Skeletal muscle satellite cell (primary cell): ENCODE measurements at regions not wholly inside any gene's neighbourhood (a gene's known extent, or its start where the extent isn't known, plus 50 kb on each side); places are given as distances from the start of the nearest gene placed in this dataset.

Source experiments
- H3K27me3 ChIP-seq: 2 replicates; pipeline ENCODE4 v1.7.0; 2013; ENCODE audit warnings: low read length; ENCODE audit not compliant: control insufficient read depth, insufficient read depth
- H3K36me3 ChIP-seq: 2 replicates; pipeline ENCODE4 v1.7.0; 2013; ENCODE audit warnings: mild to moderate bottlenecking, control low read depth, low read length; ENCODE audit not compliant: insufficient read depth
- H3K4me1 ChIP-seq: 2 replicates; pipeline ENCODE4 v1.7.0; 2013; ENCODE audit warnings: low read length; ENCODE audit not compliant: control insufficient read depth, insufficient read depth
- H3K4me2 ChIP-seq: 2 replicates; pipeline ENCODE4 v1.7.0; 2013; ENCODE audit warnings: mild to moderate bottlenecking, low read length
- H3K4me3 ChIP-seq: 2 replicates; pipeline ENCODE4 v1.7.0; 2013; ENCODE audit warnings: low read length
- H3K9ac ChIP-seq: 2 replicates; pipeline ENCODE4 v1.7.0; 2013; ENCODE audit warnings: mild to moderate bottlenecking, low read depth, low read length, moderate library complexity
- H3K9me3 ChIP-seq: replicated peaks from 2 replicates; pipeline ENCODE4 v1.7.0; 2013; ENCODE audit warnings: mild to moderate bottlenecking, control low read depth, low read length

DNA sequence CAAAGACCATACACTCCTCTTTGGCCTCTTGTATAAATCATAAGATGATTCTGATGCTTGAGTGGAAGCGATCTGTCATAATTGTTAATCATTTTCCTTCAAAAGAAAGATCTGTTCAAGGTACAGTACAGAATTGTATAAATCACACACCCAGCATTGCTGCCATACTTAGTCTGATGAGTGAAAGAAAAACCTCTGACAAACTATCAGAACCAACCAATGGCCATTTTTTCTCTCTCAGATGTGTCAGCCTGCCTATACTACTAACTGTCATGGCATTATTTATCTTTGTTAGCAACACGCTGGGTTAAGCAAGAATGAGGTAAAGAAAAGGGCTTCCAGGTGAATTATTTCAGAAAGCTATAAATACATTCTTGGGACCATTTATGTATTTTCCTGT is 1112.7 kb upstream of the TENM4 start:
- no peaks in the 10 kb centered on the region for H3K36me3 ChIP-seq
- no peaks in the 10 kb centered on the region for H3K27me3 ChIP-seq
- H3K9me3 ChIP-seq = peaks cover 5% of the 10 kb centered on the region
- H3K4me2 ChIP-seq = no peak overlapping the region
- no peak overlapping the region for H3K4me3 ChIP-seq
- no peak overlapping the region for H3K9ac ChIP-seq
- no peaks in the 10 kb centered on the region for H3K4me1 ChIP-seq

GRCh38 chr11:80542704-80543103 is 1101.9 kb upstream of the TENM4 start:
- peaks cover 1% of the 10 kb centered on the region for H3K9me3 ChIP-seq
- H3K9ac ChIP-seq = no peak overlapping the region
- no peaks in the 10 kb centered on the region for H3K27me3 ChIP-seq
- H3K4me1 ChIP-seq = no peaks in the 10 kb centered on the region
- H3K36me3 ChIP-seq = no peaks in the 10 kb centered on the region
- no peak overlapping the region for H3K4me2 ChIP-seq
- no peak overlapping the region for H3K4me3 ChIP-seq

DNA sequence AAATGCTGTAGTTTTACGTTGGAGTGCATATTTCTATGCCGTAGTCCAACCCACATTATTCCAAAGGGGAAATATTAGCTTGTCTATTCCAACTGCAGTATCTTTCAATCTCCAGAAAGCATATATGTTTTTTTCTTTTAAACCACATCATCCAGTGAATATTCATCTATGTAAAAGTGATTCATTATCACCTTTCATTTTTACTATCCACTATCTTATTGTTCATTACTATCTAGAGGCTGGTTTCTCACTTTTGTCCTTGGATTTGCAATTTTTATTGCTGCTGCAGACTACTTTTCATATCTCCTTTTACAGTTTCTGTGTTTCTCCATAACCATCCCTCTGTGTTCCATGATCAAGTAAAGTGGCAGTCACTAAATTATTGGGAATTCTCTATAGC is 1097.2 kb upstream of the TENM4 start:
- no peaks in the 10 kb centered on the region for H3K36me3 ChIP-seq
- H3K4me1 ChIP-seq = no peaks in the 10 kb centered on the region
- H3K4me3 ChIP-seq = no peak overlapping the region
- H3K4me2 ChIP-seq = no peak overlapping the region
- no peak overlapping the region for H3K9ac ChIP-seq
- H3K9me3 ChIP-seq = peaks cover 6% of the 10 kb centered on the region
- H3K27me3 ChIP-seq = no peaks in the 10 kb centered on the region

DNA sequence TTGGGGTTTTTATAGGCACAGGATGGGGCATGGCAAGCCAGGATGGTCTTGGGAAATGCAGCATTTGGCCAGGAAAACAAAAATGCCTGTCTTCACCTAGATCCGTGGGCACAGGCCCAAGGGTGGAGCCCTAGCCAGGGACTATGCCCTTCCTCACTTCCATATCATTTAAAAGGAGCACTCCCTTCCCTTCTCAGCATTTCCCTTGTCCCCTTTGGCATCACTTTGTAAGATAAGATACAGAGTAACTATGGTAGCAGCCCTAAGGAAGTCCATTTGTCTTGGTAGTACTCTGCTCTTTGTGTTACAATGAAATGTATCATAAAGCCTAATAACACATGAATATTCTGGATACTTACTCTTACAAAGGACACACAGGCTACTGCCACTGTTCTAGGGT is 1092.6 kb upstream of the TENM4 start:
- Histone ChIP-seq H3K4me2 (no peak overlapping the region), H3K27me3 (no peaks in the 10 kb centered on the region), H3K4me1 (no peaks in the 10 kb centered on the region), H3K36me3 (no peaks in the 10 kb centered on the region), H3K9ac (no peak overlapping the region), H3K9me3 (peaks cover 6% of the 10 kb centered on the region), H3K4me3 (no peak overlapping the region)

- Histone ChIP-seq H3K4me3 (no peak overlapping the region), H3K36me3 (no peaks in the 10 kb centered on the region), H3K27me3 (no peaks in the 10 kb centered on the region), H3K4me2 (no peak overlapping the region), H3K9ac (no peak overlapping the region), H3K4me1 (no peaks in the 10 kb centered on the region), H3K9me3 (peaks cover 5% of the 10 kb centered on the region)
Observed at GRCh38 chr11:80532633-80533232, 1091.9 kb upstream of the TENM4 start.

DNA sequence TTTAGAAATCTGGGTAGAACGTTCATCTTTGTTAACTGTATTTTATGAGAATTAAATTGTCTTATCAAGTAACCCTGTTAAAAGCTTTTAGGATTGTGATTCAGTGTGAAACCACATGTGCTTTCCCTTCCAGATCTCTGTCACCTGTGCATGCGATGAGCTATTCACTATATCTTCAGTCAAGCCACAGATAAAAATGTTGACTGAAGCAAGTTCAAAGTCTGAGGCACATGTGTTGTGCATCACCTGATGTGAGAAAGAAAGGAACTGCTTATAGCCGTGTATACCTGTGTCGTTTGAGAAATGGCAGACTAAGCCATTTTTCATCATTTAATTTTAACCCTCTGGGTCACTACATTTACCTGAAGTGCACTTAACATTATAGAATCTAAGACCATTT is 1088.9 kb upstream of the TENM4 start:
- Histone ChIP-seq H3K36me3 (no peaks in the 10 kb centered on the region), H3K4me3 (no peak overlapping the region), H3K4me2 (no peak overlapping the region), H3K27me3 (no peaks in the 10 kb centered on the region), H3K9me3 (no peaks in the 10 kb centered on the region), H3K4me1 (no peaks in the 10 kb centered on the region), H3K9ac (no peak overlapping the region)

GRCh38 chr11:80525663-80526405 is 1085.0 kb upstream of the TENM4 start:
- no peaks in the 10 kb centered on the region for H3K36me3 ChIP-seq
- H3K27me3 ChIP-seq = no peaks in the 10 kb centered on the region
- H3K9ac ChIP-seq = no peak overlapping the region
- no peaks in the 10 kb centered on the region for H3K9me3 ChIP-seq
- H3K4me3 ChIP-seq = no peak overlapping the region
- H3K4me1 ChIP-seq = no peaks in the 10 kb centered on the region
- no peak overlapping the region for H3K4me2 ChIP-seq

DNA sequence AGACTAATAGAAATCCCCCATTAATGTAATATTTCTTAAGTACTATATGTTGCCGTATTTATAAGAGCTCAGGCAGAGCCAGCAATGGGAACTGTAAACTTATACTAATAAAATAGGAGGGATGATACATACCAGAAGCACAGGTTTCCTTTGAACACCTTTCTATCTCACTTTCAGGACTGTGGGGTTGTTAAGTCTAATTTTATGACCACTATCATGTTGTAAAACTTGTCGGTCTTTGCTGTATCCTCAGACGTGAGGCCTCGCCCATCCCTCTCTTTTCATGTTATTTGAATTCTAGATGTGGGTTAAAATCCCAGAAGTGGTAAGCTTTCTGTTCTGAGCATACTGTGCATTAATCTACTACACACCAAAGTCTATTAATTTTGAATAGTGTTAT is 1083.5 kb upstream of the TENM4 start:
- Histone ChIP-seq H3K4me3 (no peak overlapping the region), H3K9me3 (peaks cover 6% of the 10 kb centered on the region), H3K36me3 (no peaks in the 10 kb centered on the region), H3K27me3 (no peaks in the 10 kb centered on the region), H3K4me2 (no peak overlapping the region), H3K9ac (no peak overlapping the region), H3K4me1 (no peaks in the 10 kb centered on the region)

- Histone ChIP-seq H3K36me3 (no peaks in the 10 kb centered on the region), H3K9ac (no peak overlapping the region), H3K4me3 (no peak overlapping the region), H3K27me3 (no peaks in the 10 kb centered on the region), H3K4me1 (no peaks in the 10 kb centered on the region), H3K9me3 (peaks cover 6% of the 10 kb centered on the region), H3K4me2 (no peak overlapping the region)
Observed at GRCh38 chr11:80523057-80523456, 1082.2 kb upstream of the TENM4 start.

GRCh38 chr11:80521592-80521991 is 1080.8 kb upstream of the TENM4 start:
- no peaks in the 10 kb centered on the region for H3K36me3 ChIP-seq
- no peaks in the 10 kb centered on the region for H3K27me3 ChIP-seq
- no peak overlapping the region for H3K4me3 ChIP-seq
- H3K9me3 ChIP-seq = peaks cover 6% of the 10 kb centered on the region
- no peaks in the 10 kb centered on the region for H3K4me1 ChIP-seq
- no peak overlapping the region for H3K4me2 ChIP-seq
- no peak overlapping the region for H3K9ac ChIP-seq

- Histone ChIP-seq H3K9me3 (peaks cover 6% of the 10 kb centered on the region), H3K4me3 (no peak overlapping the region), H3K27me3 (no peaks in the 10 kb centered on the region), H3K4me1 (no peaks in the 10 kb centered on the region), H3K36me3 (no peaks in the 10 kb centered on the region), H3K9ac (no peak overlapping the region), H3K4me2 (no peak overlapping the region)
Observed at GRCh38 chr11:80520507-80520887, 1079.7 kb upstream of the TENM4 start.
